HT1080 (cell line): ENCODE measurements at regions not wholly inside any gene's neighbourhood (a gene's known extent, or its start where the extent isn't known, plus 50 kb on each side); places are given as distances from the start of the nearest gene placed in this dataset.
A peak's percentile ranks its signal among the peaks of the same experiment; 100 is the strongest.
"Not testable (repeated sequence)": the region's sequence is repeated elsewhere in the genome, so short reads cannot be mapped to it uniquely, and the experiment has no call there.

ENCODE experiments used
- DNase-seq: peaks from one replicate; pipeline ENCODE4 v3.0.0-alpha.2; 2015; ENCODE audit warnings: low read depth

DNA sequence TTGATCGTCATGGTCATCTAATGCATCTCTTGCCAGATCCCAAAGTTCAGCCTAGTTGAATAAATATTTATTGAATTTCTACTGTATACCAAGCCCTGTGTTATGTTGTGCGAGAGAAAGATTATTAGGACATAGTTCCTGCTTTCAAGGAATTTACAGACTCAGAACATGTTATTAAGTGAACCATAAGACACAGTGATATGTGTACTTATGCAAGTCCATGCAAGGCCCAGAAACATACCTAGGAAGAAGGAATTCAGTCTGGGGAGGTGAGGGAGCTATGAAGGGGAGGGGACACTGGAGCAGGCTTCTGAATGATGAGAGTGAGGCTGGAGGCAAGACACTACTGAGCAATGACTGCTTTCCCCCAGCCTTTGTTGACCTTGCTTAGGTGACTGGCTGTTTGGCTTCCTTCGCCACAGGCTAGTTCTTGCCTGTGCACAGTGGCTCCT lies 81.4 kb downstream of the ACAA2 start:
- DNase-seq: no peak

DNA sequence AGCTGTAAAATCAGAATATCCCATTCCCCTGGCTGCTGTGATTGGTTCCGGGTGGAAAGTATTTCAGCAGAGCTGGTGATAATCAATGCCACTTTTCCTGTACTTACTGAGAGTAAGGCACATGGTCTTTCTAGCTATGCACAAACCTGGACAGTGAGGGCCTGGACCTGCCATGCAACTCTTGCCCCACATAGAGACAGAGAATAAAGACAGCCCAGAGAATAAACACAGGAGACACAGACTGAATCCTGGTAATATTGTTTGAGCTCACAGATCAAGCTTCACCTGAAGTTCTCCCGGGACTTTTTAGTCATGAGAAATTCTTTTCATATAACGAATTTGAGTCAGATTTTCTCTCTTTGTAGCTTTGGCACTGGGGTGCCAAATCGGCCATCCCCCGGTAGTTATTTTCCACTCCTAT lies 81.9 kb downstream of the ACAA2 start:
- no peak for DNase-seq

DNA sequence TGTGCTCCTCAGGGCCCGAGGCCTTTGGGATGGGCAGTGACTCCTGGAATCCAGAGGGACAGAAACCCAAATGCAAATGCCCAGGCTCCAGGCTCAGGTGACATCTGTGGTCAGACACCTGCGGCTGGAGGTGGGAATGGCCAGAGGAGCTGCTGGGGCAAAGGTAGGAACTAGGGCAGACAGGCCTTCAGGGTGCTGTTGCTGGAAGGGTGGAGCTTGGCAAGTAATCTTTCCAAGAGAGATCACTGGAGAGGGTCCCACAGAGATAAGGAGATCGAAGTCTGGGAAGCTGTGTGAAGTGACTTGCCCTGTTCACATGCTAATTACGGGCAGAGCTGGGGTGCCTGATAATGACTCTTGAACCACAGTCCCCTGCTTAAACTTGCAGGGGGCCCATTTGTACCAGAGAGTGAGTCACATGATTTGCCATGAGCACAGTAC lies 82.4 kb downstream of the ACAA2 start:
- DNase-seq: no peak

DNA sequence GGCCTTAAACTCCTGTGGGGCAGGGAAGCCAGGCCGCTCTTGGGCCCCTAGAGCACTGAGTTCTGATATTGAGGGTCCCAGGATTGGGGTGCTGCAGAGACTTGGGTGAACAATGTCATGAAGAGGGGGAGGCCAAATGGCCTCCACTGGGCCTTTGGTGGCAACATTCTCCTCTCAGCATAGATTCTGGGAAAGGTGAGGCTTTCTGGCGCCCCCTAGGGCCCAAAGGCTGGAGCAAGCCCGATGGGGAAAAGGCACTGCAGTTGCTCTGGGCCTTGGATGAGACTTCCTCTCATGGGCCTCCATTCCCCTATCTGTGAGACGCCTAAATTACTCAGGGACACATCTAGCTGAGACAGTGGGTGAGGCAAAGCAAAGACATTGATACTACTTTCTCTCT lies 84.8 kb downstream of the ACAA2 start:
- peak; percentile 50 for DNase-seq

DNA sequence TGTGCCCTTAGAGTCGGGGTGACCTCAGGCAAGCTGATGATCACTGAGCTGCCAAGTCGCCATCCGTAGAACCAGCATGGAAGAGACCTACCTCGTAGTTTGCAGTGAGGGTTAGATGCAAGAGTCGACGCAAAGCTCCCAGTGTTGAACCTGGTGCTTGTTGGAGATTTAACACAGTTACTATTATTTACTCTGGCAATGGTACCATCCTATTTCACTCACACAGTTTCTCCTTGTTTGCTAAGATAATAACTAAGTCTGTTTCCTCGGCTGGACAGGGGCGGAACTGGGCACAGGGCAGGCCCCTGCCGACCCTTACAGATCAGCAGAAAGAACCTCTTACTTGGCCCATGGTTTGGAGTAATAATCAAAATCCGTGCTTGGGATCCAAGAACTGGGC lies 85.5 kb downstream of the ACAA2 start:
- DNase-seq: no peak

DNA sequence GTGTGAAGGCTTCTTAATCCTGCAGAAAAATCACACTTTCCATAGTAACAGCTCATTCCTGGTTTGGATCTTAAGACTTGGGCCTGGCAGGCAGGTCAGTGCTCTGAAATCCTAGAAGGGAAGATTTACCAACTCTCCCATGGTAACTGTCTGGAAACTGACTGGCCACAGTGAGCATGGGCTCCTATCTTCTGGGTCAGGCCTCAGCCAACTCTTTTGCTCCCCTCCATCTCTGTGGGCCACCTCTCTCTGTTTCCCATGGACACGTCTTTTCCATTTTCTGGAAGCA lies 86.7 kb downstream of the ACAA2 start:
- DNase-seq: no peak

DNA sequence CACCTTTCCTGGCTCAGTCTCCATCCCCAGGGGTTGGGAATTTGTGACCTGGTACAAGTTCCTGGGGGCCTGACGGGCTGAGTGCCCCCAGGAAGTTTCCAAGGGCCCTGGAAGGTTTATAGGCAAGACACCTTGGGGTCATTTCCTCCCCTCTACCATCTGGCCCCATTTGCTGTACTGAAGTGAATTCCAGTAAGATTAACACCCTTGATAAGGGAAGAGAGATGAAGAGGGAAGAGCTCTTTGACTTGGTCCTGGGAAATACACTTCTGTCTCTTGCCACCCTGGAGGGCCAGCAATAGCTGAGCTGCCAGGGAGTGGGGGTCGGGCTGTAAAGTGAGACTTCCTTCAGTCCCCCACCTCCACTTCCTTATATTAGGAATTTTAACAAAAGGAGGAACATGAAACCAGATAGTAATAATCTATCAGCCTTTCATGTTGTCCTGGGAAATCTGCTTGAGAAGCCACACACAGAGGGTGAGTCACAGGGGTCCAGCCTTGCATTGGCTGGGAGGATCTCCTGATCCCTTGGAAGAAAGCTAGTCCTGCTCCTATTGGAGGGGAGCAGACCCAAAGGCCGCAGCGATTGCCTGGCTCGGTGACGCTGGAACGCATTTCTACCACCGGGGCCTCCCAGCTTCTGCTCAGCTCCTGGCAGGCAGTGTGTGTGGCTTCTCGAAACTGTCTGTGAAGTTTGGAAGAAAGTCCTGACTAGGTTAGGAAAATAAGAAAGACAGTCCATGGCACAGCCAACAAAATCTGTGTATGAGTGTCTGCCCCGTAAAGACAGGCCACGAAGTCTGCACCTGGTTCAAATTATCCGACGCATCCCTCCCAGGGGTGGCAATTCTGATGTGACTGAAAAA lies 87.3 kb downstream of the ACAA2 start:
- peak; percentile 96 for DNase-seq

DNA sequence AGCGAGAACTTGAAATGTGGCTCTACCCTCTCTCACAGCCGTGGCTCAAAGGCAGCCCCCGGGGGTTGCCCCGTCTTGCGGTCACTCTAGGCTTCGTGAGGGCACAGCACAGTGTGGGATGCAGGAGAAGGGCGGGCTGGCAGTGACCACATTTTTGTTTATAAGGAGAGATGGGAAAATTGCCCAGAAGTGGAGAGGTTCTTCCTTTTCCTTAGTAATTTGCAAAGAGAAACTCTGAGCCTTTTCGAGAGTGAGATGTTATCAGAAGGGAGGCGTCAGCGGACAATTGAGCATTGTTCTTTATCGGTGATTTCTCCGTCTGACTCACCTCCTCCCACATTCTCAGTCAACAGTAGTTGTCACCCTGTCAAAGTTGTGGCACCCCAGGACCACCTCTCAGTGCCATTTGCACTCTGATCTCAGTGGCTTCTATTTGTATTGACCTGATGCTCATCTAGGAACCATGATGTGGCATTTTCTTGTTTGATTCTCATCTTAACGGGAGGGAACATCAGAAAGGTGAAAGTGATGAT lies 89.6 kb downstream of the ACAA2 start:
- peak; percentile 95 for DNase-seq

DNA sequence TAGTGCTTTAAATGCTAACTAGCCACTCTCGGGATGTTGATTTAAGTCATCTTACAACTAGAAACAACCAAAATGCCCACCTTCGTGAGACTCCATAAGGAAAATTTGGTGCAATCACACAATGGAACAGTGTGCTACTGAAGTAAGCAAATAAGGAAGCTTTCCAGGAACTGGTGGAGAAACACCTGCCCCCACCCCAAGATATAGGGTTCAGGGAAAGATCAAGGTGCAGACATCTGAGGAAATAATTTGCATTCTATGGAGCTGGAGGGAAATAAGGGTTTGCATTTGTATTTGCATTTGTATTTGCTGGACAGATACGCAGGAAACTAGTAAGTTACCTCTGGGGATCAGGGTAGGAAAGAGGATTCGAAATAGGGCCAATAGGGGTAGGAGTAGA lies 90.9 kb downstream of the ACAA2 start:
- no peak for DNase-seq

DNA sequence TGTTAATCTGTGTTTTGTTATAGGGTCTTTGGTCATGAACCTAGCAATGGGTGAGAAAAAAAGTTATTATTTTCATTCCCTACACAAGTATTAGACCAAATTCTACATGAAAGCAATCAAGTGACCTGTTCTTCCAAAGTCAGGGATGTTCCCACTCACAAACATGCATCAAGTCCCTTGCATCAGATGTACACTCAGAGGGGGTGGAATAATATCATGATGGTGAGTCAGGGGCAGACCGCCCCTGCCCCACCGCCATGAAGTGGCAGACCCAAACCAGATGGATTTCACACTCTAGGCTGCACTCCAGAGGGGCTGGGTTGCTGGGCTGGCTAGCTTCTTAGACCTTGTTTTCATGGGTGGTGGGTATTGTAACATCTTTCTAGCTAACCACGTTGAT lies 91.4 kb downstream of the ACAA2 start:
- no peak for DNase-seq

DNA sequence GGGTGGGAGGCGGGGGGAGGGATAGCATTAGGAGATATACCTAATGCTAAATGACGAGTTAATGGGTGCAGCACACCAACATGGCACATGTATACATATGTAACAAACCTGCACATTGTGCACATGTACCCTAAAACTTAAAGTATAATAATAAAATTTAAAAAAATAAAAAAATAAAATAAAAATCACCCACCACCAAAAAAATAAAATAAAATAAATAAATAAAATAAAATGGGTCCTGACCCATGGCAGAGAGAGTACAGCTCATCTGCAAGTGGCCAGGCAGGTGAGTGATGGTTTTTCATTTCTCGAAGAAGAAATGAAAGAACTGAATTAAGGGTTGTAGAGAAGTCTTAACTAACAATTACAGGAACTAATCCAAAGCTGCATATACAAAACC lies 92.4 kb downstream of the ACAA2 start:
- not testable (repeated sequence) for DNase-seq

DNA sequence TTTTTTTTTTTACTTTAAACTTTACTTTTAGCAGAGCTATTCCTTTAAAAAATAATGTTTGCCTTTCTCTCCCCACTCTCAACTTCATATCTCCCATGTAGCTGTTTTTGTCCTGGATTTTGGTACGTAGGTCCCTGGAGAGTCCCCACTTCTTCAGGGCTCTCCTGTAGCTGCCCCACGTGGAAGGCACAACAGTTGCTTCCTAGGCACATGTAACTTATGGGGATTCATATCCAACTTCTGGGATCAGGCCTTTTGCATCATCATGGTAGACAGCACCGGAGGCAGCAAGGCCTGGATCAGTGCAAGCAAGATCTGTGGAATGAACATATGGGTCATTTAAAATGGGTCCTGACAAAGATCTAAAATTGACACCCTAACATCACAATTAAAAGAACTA lies 95.7 kb downstream of the ACAA2 start:
- DNase-seq: no peak

DNA sequence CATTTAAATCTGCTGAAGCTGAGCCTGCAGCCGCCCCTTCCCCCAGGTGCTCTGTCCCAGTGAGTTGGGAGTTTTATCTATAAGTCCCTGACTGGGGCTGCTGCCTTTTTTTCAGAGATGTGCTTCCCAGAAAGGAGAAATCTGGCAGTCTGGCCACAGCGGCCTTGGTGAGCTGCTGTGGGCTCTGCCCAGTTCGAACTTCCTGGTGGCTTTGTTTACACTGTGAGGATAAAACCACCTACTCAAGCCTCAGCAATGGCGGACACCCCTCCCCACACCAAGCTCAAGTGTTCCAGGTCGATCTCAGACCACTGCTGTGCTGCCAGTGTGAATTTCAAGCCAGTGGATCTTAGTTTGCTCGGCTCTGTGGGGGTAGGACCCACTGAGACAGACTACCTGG lies 97.3 kb downstream of the ACAA2 start:
- no peak for DNase-seq

DNA sequence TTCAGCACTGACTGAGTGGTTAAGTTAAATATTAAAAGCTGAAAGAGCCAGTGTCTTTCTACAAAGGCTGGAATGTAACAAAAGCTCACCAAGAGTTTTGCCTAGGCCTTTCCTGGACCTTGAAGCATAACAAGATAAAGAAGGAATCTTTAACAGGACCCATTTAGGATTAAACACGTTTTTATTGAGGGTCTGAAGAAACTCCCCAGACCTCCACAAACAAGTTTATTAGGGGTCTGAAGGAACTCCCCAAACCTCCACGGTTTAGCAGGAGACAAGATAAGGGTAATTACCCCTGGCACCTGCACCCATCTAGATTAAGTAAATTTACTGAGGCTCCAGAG lies 104.0 kb downstream of the ACAA2 start:
- no peak for DNase-seq

DNA sequence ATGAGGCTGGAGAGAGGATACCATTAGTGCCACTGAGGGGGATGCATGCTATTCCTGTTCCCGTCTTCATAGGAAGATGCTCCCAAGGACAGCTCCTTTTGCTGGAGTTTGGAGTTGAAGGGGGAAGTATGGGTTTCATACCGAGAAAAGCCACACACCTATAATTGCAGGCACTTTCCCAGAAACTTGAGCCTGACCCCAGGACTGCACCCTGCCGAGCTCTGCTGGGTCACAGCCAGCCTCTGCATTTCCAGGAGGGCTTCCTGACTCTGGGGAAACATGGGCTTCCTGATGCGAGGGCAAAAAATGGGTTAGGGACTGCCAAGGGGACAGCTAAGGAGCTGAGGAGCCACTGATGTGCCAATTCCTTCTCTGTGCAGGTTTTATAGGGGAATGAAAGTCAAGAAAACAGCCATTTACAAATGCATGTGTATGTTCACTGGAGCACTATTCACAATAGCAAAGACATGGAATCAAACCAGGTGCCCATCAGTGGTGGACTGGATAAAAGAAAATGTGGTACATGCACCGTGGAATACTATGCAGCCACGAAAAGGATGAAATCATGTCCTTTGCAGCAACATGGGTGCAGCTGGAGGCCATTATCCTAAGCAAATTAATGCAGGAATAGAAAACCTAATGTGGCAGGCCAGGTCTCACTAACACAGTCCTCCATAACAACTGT lies 104.5 kb downstream of the ACAA2 start:
- no peak for DNase-seq

DNA sequence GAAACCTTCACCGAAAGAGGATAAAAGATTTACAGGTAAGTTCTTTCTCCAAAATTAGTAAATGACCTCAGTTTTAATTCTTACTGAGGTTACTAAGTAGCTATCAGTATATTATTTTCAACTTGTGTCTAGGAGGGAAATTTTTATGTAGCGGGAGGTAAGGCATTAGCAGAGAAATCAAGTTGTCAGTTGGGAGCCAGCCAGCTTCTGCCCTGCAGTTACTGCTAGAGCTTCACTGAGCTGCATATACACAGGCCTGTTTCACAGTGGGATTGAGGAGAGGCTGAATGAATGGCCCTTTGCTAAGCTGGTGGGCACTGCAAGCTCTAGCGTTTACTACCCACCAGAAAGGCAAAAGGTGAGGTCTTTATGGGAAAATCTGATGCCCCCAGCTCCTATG lies 105.7 kb downstream of the ACAA2 start:
- DNase-seq: no peak

DNA sequence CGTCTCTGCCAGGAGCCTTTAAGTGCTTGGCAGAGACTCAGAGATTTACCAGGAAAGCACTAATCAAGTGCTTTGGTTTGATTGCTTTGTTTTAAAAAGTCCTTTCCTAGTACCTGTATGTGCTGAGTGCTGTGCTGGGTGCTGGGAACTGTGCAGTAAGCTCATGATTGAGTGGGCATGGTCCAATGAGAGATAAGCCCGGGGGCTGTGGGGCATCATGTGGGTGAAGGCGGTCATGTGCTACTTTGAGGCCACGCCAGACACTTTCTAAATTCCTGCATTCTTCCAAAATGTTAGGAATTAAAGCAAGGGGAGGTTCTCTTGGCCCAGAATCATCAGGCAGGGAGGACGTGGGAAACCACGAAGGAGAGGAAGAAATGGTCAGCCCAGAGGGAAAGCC lies 109.0 kb downstream of the ACAA2 start:
- DNase-seq: no peak

DNA sequence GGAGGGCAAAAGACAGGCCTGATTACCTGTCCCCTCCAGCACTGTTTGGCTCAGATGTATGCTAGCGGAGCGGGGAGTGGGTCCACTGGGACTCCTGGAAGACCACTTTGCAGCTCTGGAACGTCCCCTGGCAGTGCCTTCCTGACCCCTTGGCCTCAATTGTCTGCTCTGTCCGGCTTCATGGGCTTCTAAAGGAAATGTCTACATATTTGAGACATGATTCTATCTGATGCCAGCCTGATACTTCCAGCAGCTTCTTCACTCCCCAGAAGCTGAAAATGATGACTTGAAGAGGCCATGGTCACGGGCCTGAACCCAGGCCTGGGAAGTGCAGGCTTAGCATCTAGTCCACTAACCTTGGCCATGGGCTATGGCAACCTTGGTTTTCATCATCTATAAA lies 112.1 kb downstream of the ACAA2 start:
- DNase-seq: no peak

DNA sequence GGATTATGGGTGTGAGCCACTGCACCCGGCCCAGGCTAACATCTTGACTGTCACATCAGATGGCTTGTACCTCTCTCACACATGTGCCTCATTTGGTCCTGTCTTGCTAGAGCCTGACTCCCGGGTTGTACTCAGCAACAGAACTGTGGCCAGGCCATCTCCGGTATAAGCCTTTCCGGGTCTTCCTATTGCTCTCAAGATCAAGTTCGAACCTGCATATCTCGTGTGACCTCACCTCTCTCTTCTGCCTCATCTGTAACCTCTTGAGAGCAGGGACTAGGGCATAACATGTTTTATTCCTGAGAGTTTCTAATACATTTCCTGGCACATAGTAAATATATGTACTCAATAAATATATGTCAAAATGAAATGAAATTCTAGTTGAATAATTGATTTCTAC lies 114.0 kb downstream of the ACAA2 start:
- DNase-seq: no peak

DNA sequence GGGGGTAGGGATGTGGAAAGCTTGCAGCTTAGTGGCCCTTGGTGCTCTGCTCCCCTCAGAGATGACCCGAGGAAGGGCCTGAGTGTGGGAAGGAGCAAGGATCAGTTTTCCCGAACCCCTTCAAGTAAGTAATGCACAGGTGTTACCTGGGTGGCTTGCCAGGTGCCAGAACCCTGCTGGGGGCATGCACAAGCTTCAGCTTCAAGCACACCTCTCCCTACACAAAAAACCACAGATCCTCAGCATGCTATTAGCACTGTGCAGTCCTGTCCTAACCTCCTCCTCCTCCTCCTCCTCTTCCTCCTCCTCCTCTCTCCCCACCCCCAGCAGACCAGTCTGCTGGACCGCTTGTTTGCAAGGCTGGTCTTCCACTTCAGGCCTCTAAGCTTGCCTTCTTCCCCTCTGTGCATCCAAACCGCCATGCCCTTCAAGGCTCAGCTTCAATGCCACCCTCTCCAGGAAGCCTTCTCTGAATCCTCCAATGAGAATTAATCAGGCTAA lies 114.8 kb downstream of the ACAA2 start:
- no peak for DNase-seq

DNA sequence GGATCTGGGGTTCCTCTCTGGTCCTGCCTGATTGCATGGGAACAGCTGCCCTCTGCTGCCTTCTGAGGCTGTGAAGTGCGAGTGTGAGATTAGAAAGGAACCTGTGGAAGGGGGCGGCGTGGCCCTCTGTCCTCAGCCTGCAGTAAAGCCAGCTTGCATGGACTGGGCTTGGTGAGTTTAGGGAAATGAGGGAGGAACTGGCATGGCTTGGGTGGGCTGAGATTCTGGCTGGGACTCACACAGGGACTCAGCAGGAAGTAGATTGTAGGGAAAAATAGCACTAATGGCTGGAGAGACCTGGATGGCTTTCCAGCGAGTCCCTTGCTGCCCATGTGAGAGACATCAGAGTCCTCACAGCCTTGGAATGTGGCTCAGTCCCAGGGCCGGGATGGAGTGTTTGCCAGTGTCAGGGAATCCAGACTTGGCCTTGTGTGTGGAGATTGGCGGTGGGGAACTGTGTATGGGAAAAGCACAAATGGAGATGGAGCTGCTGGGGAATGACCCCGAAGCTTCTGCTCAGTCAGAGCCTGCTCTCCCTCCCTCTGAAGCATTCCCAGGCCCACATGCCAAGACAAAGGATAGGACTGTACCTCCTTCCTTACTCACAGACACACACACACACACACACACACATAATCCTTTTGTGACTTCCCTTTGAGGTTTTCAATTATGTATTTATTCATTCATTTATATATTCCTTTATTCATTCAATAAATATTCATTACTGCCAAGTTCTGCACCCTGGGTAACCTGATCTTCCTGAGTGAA lies 115.4 kb downstream of the ACAA2 start:
- no peak for DNase-seq

DNA sequence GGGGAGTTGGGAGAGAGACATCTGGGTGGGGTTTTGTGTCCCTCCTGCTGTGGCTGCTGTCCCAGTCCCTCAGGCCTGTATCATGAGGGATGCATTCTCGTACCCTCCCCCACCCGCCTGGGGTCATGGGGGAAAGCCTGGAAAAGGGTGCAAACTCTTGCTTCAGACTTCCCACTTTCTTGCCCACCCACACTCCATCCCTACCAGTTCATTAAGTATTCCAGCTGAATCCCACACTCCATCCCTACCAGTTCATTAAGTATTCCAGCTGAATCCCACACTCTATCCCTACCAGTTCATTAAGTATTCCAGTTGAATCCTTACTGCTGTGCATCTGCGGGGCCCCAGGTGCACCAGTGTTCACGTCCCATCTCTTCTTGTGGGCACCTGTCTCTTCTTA lies 116.3 kb downstream of the ACAA2 start:
- DNase-seq: no peak
